Fibroblast of lung (primary cell): ENCODE measurements at regions not wholly inside any gene's neighbourhood (a gene's known extent, or its start where the extent isn't known, plus 50 kb on each side); places are given as distances from the start of the nearest gene placed in this dataset.

Experiments used
- EZH2 ChIP-seq: IDR thresholded peaks from 2 replicates; pipeline ENCODE4 v1.5.1; 2012; ENCODE audit warnings: low read length, control low read depth, mild to moderate bottlenecking; ENCODE audit errors: missing control alignments
- TF ChIP-seq, protein P1 (sequence below), 2 donors: IDR thresholded peaks in 1 of 2; conservative IDR thresholded peaks in 1 of 2; 1 replicate in 1 of 2; 2 replicates in 1 of 2; pipeline ENCODE4 v1.5.1; 2011 to 2012; ENCODE audit warnings: low read length in 2 of 2, control low read depth in 1 of 2, inconsistent platforms in 1 of 2, low read depth in 1 of 2, mild to moderate bottlenecking in 1 of 2

DNA sequence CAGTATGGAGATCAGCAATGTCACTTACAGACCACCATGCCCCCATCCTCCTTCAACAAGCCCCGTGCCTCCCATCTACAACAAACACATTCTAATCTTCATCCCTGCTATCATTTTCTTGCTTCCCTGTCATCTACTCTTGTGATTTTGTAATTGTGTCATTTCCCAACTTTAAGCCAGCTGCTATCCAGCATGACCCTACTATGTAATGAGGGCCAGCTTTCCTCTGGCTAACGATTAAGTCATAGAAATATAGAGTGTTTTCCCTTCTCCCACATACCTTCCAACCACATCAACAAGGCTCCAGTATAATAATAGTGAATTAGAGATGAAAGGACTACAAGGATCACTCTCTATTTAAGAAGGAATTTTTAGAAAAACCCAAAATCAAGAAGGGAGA is 607.0 kb downstream of the TENT5A start:
- no peak for TF ChIP-seq EZH2
- TF ChIP-seq, protein P1, sequence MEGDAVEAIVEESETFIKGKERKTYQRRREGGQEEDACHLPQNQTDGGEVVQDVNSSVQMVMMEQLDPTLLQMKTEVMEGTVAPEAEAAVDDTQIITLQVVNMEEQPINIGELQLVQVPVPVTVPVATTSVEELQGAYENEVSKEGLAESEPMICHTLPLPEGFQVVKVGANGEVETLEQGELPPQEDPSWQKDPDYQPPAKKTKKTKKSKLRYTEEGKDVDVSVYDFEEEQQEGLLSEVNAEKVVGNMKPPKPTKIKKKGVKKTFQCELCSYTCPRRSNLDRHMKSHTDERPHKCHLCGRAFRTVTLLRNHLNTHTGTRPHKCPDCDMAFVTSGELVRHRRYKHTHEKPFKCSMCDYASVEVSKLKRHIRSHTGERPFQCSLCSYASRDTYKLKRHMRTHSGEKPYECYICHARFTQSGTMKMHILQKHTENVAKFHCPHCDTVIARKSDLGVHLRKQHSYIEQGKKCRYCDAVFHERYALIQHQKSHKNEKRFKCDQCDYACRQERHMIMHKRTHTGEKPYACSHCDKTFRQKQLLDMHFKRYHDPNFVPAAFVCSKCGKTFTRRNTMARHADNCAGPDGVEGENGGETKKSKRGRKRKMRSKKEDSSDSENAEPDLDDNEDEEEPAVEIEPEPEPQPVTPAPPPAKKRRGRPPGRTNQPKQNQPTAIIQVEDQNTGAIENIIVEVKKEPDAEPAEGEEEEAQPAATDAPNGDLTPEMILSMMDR (conservative IDR thresholded peaks at IDR 0.05 in 1 of 2, IDR thresholded peaks at IDR 0.05 in 1 of 2; ENCODE audit: low read depth in 1 of 2, low read length in 2 of 2), result no peak
